NCI-H345 treated with DMSO at 0.1 percent for 48 hours (cell line): ENCODE measurements at regions not wholly inside any gene's neighbourhood (a gene's known extent, or its start where the extent isn't known, plus 50 kb on each side); places are given as distances from the start of the nearest gene placed in this dataset.

Experiments
- DNase-seq: peaks from one replicate; lab custom pipeline; 2025; ENCODE audit not compliant: unreplicated experiment; lab: John Stamatoyannopoulos, UW

DNA sequence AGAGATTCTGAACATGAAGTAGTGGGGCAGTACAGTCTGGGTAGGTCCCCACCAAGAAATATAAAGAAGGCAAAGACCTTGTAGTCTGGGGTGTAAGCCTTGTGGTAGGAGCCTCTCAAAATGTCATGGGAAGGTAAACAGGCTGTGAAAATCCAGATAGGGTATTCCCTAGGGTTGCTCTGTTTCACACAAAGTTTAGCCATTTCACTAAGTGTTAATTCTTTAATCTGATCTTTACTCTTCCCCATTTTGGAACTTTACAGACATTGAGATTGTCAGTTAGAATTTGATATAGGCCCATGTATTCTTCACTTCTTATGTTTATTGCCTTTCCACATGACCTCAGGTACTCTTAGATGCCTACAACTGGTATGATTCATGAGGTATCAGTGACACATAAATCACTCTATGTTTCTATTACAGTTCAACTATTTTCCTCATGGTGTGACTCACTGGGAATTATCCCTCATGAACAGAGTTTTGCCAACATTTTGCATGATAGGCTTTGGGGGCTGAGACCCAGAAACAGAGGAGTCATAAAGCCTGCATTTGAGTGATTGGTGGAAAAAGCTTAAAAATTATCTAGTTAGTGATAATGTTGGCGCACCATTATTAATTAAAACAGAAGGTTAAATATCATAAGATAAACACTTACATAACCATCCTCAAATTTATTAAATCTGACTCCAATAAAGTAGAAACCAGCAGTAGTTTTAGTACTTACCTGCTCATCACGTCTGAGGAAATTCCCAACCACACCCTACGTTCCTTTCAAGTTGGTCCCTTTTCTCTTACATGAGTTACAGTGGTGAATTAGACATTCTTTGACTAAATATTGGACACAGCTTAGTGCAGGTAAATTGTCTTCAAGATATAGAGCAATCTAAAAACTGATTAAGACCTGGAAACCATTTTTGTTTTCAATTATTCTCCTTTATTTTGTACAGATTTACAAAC lies 399.8 kb upstream of the MEF2C start:
- no peak for DNase-seq

DNA sequence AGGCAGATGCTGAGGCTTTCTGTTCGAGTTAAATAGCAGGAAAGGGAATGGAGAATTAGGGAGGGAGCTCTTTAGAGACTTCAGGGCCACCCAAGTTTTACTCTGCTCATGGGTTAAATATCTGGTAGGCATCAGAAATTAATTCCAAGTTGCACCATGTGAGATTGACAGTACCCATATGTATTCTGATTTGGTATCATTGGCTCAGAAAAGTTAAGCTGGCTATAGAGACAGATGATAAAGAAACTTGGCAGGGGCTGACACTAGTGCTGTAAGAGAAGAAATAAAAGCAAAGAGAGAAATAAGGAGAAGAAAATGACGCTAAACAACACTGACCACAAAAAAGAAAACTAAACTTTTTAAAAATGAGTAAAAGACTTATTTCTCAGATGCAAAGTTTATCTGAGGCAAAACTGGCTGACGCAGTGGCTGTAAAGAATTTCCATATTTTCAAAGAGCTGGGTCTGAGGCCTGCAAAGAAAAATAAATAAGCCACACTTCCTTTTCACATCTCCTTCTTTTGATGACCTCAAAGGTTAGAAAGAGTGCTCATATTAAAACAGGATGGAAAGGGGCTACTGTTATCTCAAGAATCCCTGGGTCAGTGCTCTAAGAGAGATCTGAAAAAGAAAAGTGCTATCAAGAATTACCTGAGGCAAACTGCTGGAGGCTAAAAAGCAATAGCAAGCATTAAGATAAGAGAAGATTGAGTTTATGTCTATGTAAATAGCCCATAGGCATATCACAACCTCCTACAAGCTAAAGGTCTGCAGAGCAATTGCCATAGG lies 399.0 kb upstream of the MEF2C start:
- no peak for DNase-seq

DNA sequence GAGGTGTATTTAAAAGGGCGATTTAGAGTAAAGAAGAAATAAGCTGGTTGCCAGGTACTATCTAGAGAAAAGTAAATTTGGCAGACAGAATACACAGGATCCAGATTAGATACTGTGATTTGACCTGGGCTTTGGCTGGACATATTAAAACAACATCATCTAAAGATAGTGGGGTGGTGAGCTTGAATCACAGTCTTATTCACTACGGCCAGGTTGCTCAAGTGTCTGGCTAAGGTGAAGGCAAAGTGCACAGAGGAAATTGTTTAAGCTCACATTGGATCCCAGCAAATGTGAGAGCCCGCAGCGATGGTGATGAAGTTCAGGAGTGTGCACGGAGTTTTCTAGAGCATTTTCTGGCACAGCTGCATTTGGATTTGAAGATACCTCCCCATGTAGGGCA lies 398.2 kb upstream of the MEF2C start:
- no peak for DNase-seq

DNA sequence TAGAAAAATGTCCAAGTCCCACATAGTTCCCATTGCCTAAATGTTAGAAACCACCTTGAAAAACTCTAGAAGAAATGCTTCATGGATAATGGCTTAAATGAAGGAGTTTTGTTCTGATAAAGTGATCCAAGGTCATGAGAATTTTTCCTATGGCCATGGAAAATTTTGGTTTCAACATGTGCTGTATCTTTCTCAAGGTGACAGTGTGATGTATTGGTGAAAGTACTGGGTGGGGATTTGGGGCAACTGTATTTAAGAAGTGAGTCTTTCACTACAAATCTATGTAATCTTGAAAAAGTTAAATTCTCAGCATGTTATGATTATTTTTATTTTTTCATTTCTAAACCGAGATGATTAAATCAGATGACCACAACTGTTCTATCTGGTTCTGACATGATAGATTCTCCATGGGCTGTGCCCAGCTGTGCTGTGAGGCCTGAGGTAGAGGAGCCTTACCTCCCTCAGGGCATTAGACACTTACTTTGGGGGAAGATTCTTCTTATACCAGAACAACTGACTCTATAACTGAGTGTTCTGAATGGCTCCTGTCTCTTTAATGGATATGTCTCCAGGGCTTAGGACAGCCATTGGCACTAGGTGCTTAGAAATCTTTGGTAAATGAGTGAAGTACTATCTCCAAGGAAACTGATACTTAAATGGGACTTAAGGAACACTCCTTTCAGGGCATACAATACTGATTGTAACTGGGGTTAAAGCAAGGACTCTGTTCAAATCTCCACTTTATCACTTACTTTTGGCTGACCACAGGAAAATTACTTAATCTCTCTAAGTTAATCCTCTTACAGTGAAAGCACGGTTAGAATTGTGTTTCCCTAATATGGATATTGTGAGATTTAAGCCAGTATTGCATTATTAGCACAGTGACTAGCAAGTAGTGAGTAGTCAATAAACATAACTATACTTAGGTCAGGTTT lies 397.4 kb upstream of the MEF2C start:
- no peak for DNase-seq

DNA sequence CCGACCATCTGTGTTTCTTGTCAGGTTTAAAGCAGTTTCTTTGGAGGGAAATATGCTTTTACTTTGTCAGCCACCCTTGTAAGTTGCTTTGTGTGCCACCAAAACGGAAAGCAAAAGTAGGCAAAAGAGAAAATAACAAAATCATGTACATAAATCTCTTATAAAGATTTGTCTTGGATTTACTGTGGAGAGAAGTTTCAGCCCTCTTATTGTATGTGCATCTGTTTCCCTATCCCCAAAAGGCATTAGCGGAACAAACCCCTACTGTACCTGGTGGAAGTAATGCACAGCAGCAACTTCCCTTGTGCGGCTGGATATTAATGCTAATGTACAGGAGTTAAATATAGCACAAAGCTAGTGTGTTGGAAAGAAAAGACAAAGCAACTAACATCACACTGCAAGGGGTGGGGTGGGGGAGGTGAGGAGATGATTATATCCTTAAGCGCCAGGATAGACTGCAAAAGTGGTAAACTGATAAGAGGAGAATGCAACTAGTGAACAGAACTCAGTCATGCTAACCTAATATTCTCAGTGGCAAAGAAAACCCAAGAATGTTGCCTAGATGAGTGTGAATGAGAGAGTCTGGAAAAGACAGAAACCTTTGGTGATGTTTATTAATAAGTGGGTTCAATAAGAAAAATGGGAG lies 396.5 kb upstream of the MEF2C start:
- DNase-seq = no peak

DNA sequence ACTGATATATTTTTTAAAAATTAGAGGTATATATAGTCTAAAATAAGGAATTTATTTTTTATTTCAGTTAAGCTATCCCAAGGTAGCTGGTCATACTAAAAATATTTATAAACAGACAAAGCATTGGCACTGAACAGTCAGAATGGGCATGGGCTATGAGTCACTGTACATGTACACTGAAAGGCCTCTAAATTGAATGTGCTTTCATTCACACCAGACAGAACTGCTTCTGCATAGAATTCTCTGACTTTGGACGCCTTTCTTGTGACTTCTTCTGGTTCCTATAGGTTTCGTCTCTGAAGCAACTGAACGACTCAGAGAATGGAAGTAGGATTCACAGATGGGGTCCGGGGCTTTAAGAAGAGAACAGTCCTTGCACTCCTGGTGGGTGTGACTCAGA lies 394.8 kb upstream of the MEF2C start:
- no peak for DNase-seq

DNA sequence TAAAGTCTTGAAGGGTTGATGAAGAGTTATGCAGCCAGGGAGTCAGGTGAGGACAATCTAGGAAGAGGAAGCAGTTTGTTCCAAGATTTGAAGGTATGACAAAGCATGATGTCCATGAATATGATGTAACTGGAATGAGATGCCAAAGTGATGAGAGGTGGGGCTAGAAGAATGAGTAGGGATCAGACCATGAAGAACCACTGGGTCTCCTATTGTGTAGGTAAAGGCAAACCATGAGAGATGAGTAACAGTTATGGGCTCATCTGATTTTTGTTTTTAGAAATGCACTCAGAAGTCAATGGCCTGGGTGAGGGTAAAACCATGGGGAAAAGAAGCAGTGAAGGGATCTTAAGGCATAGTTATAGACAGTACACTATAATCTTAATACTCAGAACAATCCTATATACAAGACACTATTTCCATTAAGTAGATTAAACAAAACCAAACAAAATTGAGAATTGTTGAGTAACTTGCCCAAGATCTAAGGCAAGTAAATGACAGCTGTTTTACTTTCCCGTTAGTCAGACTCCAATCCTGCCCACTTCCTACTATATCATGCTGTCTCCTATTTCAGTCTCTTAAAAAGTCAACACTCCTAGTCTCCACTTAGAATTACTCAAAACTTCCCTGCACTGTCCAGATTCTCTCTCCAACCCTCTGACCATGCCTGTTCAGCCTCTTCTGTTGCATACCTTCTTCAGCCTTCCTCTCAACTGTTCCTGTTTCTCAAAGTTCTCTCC lies 393.8 kb upstream of the MEF2C start:
- DNase-seq = no peak

DNA sequence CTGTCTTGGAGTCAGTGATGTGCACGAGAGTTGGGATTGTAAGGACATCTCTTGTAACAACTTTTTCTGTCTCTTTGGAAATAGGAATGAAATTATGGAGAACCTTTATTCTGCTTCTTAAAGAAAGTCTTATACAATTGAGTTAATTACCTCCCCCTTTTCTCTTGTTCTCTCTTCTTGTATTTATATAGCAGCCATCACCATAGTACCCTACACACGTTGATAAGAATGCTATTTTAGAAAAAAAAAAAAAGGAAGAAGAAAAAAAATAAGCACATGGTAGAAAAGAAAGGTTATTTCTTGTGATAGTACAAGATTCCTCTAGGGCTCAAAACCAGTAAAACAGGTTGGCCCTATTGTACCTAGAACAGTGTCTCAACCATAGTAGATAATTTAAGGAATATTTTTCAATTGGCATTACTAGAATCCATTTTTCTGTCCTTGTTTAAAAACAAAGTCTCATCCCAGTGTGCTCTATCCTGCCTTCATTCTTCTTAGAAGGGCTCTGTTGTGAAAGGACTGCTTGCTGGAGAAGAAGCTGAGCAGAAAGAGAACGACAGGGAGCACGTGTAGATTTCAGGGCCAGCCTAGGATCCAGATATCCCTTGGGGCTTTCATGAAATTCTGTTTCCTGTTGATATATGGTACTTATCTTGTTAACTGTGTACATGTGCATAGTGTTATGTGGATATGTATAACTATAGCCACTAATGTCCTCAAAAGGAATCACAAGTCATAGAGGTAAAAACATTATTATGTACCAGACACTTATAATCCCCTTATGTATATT lies 392.3 kb upstream of the MEF2C start:
- DNase-seq = no peak

DNA sequence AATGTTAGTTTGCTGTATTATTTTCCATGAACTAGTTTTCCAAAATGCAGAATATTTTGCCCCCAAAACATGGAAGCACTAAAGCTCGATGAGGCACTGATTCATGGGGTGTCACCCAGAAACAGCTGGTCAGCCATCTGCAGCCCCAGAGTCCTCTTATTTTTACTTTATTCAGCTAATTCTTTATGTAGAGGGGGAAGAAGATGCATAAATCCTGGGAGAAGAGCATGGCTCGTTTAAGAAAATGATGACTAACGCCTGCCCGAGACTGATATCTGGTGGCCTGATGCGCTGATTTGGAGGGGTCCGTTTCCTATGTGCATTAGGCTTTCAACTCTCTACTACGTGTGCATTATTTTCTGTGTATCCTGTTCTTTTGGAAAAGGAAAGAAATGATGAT lies 390.3 kb upstream of the MEF2C start:
- DNase-seq = no peak

DNA sequence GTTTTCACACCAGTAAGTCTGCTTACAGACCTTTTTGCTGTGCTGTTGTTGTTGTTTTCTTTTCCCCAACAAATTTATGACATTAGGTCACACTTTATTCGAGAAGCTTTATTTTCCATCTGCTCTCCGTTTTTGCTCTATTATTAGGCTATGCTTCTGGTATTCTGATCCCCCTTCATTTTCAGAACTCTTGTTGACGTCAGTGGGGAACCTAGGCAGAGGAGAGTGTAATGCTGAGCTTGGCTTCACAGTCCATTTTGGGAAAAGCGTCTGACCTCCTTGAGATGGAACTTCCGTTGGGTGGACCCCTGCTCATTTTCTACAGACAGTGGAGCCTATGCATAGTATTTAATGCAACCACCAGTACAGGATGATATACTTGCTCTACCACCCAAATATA lies 387.9 kb upstream of the MEF2C start:
- DNase-seq = no peak

DNA sequence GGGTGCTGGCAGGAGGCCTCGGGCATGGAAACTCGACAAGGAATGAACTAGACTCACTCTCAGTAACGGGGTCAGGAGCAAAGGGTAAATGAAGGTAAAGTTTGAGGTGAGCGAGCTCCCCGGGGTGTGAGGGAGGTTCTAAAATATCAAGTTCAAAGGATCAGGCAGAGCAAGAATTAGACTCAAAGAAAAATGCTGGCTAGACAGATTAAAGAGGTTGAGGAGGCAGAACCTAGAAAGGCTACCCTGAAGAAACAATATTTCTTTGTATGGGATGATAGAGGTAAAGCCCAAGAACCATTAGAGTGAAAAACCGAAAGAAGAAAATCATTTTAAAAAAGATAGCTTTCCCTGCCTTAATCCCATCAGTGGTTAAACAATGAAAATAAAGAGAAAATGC lies 386.7 kb upstream of the MEF2C start:
- DNase-seq = no peak

DNA sequence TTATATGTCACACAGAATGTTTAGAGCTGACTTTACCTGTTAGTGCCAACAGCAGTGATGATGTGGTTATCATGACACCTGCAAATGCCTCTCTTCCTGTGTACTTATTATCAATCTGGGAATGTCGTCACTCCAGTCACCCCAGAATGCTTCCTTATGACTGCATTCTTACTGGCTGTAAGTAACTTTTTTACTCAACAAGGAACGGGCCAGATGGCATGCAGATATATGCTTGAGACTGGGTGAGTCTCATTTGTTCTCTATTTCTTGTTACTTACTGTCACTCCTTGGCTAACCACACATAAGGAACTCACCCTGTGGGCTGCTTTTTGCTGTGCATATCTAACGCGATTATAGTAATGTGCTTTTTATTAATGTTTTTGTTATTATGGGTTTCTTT lies 385.5 kb upstream of the MEF2C start:
- DNase-seq = no peak

DNA sequence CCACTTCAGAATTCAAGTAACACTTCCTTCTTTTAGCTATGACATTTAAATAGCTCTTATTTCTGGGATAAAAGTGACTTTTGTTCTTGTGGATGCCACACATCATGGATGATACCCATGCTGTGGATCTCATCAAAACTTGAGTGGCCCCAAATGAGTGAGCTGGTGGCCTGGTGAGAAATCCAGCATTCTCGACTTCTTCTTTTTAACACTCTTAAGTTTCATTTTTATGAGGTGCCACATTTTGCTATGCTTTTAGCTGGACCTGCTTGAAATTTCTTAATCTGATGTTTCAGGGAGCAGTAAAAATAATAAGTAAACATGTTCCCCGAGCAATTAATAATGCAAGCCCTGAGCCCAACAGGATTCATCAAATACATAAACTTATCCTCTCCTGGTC lies 384.8 kb upstream of the MEF2C start:
- DNase-seq = no peak

DNA sequence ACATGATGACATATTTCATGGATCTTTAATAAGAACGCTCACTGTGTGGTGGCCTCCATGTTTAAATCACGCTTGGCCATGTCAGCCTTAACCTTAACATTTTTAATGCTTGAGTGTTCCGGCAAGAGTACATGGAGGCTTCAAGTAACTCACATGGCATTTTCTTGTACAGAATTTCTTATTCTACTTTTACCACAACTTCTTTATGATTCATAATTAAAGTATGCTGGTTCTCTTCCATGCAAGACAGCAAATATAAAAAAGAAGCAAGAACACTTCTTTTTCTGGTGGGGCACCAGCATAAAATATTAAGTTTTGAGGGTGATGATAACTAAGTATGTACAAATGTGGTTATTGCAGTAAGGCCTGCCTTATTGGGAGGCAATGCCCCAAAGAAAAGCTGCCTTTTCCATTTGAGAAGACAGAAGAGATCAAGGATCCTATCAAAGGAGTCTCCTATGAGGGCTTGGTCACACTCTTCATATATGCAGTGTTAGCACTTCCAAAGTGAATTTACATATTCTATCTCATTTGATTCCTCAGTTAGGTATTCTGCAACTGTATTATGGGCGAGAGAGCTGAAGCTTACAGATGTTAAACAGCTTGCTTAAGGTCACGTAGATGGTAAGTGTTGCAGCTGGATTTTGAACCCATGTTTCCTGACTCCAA lies 382.7 kb upstream of the MEF2C start:
- DNase-seq = no peak

DNA sequence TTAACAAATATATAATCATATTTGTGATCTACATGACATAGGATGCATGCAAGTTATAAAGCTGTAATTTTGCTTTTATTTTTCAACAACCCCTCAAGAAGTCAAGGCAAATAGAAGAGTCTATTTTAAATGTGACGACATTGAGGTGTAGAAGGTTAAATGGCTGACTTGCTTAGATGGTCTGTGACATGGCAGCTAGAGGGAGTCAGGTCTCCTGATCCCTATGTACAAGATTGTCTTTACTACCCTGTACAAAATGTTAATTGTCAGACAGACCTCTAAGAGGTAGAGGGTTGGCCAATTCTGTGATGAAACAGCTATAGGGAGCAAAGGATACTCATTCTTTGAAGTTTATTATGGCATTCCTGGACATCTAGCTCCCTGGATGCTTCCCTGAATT lies 380.9 kb upstream of the MEF2C start:
- no peak for DNase-seq

DNA sequence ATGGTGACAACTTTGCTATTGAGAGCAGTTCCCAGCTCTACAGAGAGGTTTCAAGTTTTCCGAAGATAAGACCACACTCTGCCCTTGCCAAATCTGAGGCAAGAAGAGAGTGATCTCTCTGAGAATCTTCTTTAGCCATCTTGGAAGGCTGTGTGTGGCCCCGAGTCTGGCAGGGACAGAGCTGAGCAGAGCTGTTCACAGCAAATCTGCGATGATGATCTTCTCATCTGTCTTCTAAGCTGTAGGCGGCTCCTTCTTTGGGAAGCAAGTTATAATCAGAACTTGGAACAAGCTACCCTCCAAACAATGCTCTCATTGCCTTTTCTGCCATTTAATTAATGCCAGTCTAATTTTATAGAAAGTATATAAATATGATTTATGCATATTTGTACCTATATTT lies 379.0 kb upstream of the MEF2C start:
- DNase-seq = no peak

DNA sequence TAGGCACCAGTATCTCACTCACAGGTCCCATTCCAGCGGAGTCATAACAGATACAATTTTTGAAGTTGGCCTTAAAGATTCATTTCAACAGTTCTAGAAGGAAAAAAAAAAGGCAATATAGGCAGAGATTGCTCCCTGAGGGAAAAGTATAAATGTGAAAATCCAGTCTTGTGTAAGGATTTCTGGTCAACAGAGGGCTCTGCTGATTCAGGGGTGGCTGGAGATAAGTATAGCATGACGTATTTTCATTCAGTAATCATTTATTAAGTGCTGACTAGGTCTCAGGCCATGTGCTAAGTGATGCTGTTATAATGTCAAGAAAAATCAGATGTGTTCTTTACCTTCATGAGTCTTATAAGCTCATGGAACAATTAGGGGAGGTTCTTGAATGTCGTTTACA lies 377.3 kb upstream of the MEF2C start:
- DNase-seq = no peak

DNA sequence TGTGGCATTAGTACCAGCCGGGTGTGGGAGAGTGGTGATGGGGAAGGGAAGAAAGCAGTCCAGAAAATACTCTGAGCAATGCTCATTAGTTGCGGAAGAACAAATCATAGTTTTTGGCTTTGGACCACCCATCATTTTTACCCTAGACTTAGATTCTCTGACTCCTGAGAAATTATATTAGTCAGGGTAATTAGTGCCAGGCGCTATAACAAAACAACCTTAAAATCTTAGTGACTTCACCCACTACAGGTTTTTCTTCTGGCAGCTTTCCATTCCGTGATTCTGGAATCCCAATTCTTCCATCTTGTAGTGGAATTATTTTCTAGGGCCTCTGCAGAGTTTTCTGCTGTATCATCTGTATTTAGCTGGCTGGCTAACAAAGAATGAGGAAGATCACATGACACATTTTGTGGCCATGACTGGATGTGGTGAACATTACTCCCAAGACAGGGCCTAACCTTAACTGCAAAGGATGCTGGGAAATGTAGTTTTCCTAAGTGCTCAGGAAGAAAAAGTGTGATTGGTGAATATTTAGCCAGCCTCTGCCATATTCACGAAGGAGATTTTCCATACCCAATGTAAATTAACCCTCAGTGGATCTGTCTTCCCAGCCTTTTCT lies 373.0 kb upstream of the MEF2C start:
- DNase-seq = no peak
